NCI-H2029 treated with DMSO at 0.1 percent for 48 hours (cell line): ENCODE measurements at regions not wholly inside any gene's neighbourhood (a gene's known extent, or its start where the extent isn't known, plus 50 kb on each side); places are given as distances from the start of the nearest gene placed in this dataset.
"Not testable (repeated sequence)": the region's sequence is repeated elsewhere in the genome, so short reads cannot be mapped to it uniquely, and the experiment has no call there.

ENCODE experiments used
- DNase-seq: peaks from one replicate; lab custom pipeline; 2025; lab: John Stamatoyannopoulos, UW

GRCh38 chr6:167208819-167209576 lies 51.2 kb upstream of the GPR31 start:
- no peak for DNase-seq

- DNase-seq, result no peak
Observed at GRCh38 chr6:167209577-167209975, 51.8 kb upstream of the GPR31 start.

- no peak for DNase-seq
Observed at GRCh38 chr6:167210375-167211294, 52.9 kb upstream of the GPR31 start.

GRCh38 chr6:167211295-167211648 lies 53.5 kb upstream of the GPR31 start:
- DNase-seq, result no peak

- DNase-seq, result no peak
Observed at GRCh38 chr6:167211881-167212712, 54.3 kb upstream of the GPR31 start.

- DNase-seq, result no peak
Observed at GRCh38 chr6:167212713-167213005, 54.9 kb upstream of the GPR31 start.

GRCh38 chr6:167214206-167214605 lies 56.4 kb upstream of the GPR31 start:
- no peak for DNase-seq

GRCh38 chr6:167215429-167216250 lies 57.9 kb upstream of the GPR31 start:
- peak; percentile 65 for DNase-seq

- peak; percentile 47 for DNase-seq
Observed at GRCh38 chr6:167216390-167217050, 58.7 kb upstream of the GPR31 start.

- DNase-seq, result not testable (repeated sequence)
Observed at GRCh38 chr6:167217073-167217472, 59.3 kb upstream of the GPR31 start.

- DNase-seq, result peak; percentile 27
Observed at GRCh38 chr6:167217951-167218759, 60.4 kb upstream of the GPR31 start.

- DNase-seq, result not testable (repeated sequence)
Observed at GRCh38 chr6:167219079-167219478, 61.3 kb upstream of the GPR31 start.

- DNase-seq, result no peak
Observed at GRCh38 chr6:167219967-167220512, 62.3 kb upstream of the GPR31 start.

GRCh38 chr6:167221400-167222201 lies 63.8 kb upstream of the GPR31 start:
- DNase-seq, result no peak

- DNase-seq, result not testable (repeated sequence)
Observed at GRCh38 chr6:167225566-167226382, 65.3 kb upstream of the UNC93A start.

GRCh38 chr6:167226383-167226685 lies 64.8 kb upstream of the UNC93A start:
- DNase-seq, result no peak

- DNase-seq, result no peak
Observed at GRCh38 chr6:167226791-167227190, 64.3 kb upstream of the UNC93A start.

GRCh38 chr6:167227984-167228383 lies 63.1 kb upstream of the UNC93A start:
- no peak for DNase-seq
